Epithelial cell of prostate (primary cell): ENCODE measurements at regions not wholly inside any gene's neighbourhood (a gene's known extent, or its start where the extent isn't known, plus 50 kb on each side); places are given as distances from the start of the nearest gene placed in this dataset.
"Not testable (repeated sequence)": the region's sequence is repeated elsewhere in the genome, so short reads cannot be mapped to it uniquely, and the experiment has no call there.

Experiments
- DNase-seq: peaks from one replicate; pipeline ENCODE4 v3.0.0-alpha.2; 2011; ENCODE audit warnings: low read depth, low spot score
- H3K27ac ChIP-seq: fragments of 450-650 bp; 2 replicates; pipeline ENCODE4 v1.5.1; 2017; ENCODE audit warnings: mild to moderate bottlenecking

GRCh38 chr18:60215432-60215831 is 157.1 kb downstream of the MC4R start:
- no peak overlapping the region for H3K27ac ChIP-seq
- no peak for DNase-seq

- H3K27ac ChIP-seq, result no peak overlapping the region
Observed at GRCh38 chr18:60209042-60209441, 163.5 kb downstream of the MC4R start.

GRCh38 chr18:60202708-60203107 is 169.9 kb downstream of the MC4R start:
- H3K27ac ChIP-seq, result no peak overlapping the region
- DNase-seq, result no peak

More at GRCh38 chr18:60209042-60209441, 163.5 kb downstream of the MC4R start:
- DNase-seq, result no peak

GRCh38 chr18:60200558-60200957 is 172.0 kb downstream of the MC4R start:
- H3K27ac ChIP-seq, result no peak overlapping the region
- no peak for DNase-seq

- DNase-seq, result no peak
- H3K27ac ChIP-seq, result no peak overlapping the region
Observed at GRCh38 chr18:60199505-60199904, 173.1 kb downstream of the MC4R start.

- no peak overlapping the region for H3K27ac ChIP-seq
- DNase-seq, result no peak
Observed at GRCh38 chr18:60197671-60198462, 174.7 kb downstream of the MC4R start.

GRCh38 chr18:60196836-60197606 is 175.6 kb downstream of the MC4R start:
- no peak overlapping the region for H3K27ac ChIP-seq
- no peak for DNase-seq

GRCh38 chr18:60193780-60194179 is 178.8 kb downstream of the MC4R start:
- H3K27ac ChIP-seq, result no peak overlapping the region
- no peak for DNase-seq

GRCh38 chr18:60191926-60192325 is 180.6 kb downstream of the MC4R start:
- no peak for DNase-seq
- H3K27ac ChIP-seq, result no peak overlapping the region

GRCh38 chr18:60189856-60190255 is 182.7 kb downstream of the MC4R start:
- DNase-seq, result no peak
- no peak overlapping the region for H3K27ac ChIP-seq

- no peak overlapping the region for H3K27ac ChIP-seq
- no peak for DNase-seq
Observed at GRCh38 chr18:60188958-60189357, 183.6 kb downstream of the MC4R start.

GRCh38 chr18:60182223-60182622 is 190.4 kb downstream of the MC4R start:
- no peak overlapping the region for H3K27ac ChIP-seq
- DNase-seq, result no peak

- H3K27ac ChIP-seq, result no peak overlapping the region
- DNase-seq, result no peak
Observed at GRCh38 chr18:60180671-60181070, 191.9 kb downstream of the MC4R start.

GRCh38 chr18:60178224-60178623 is 194.4 kb downstream of the MC4R start:
- not testable (repeated sequence) for DNase-seq, H3K27ac ChIP-seq

- no peak overlapping the region for H3K27ac ChIP-seq
Observed at GRCh38 chr18:60176259-60176658, 196.3 kb downstream of the MC4R start.

GRCh38 chr18:60174832-60175231 is 197.7 kb downstream of the MC4R start:
- DNase-seq, result no peak
- no peak overlapping the region for H3K27ac ChIP-seq

More at GRCh38 chr18:60176259-60176658, 196.3 kb downstream of the MC4R start:
- no peak for DNase-seq

- DNase-seq, result no peak
- no peak overlapping the region for H3K27ac ChIP-seq
Observed at GRCh38 chr18:60172030-60172429, 200.5 kb downstream of the MC4R start.

- DNase-seq, result no peak
- H3K27ac ChIP-seq, result no peak overlapping the region
Observed at GRCh38 chr18:60163622-60164021, 209.0 kb downstream of the MC4R start.

- DNase-seq, result no peak
Observed at GRCh38 chr18:60162388-60162787, 210.2 kb downstream of the MC4R start.

GRCh38 chr18:60157810-60158209 is 214.8 kb downstream of the MC4R start:
- no peak overlapping the region for H3K27ac ChIP-seq
- DNase-seq, result no peak

More at GRCh38 chr18:60162388-60162787, 210.2 kb downstream of the MC4R start:
- no peak overlapping the region for H3K27ac ChIP-seq

- no peak overlapping the region for H3K27ac ChIP-seq
- no peak for DNase-seq
Observed at GRCh38 chr18:60153376-60153775, 219.2 kb downstream of the MC4R start.
